ENCODE measurements at regions not wholly inside any gene's neighbourhood (a gene's known extent, or its start where the extent isn't known, plus 50 kb on each side); places are given as distances from the start of the nearest gene placed in this dataset.
"Not testable (repeated sequence)": the region's sequence is repeated elsewhere in the genome, so short reads cannot be mapped to it uniquely, and the experiment has no call there.

GRCh38 chr1:18578271-18578670 is 52.4 kb upstream of the PAX7 start:
- Histone ChIP-seq H3K4me3 (no peak overlapping the region), H3K36me3 (no peaks in the 10 kb centered on the region), H3K9me3 (no peaks in the 10 kb centered on the region), H3K27ac (no peak overlapping the region), H3K27me3 (peaks cover 7% of the 10 kb centered on the region), H3K4me1 (no peaks in the 10 kb centered on the region)
- no peak for ATAC-seq
- no peak for TF ChIP-seq CTCF (IDR thresholded peaks at IDR 0.05)
- no peak for DNase-seq
- intact Hi-C loops (cut with DNase I) = no loop called here

- H3K4me3 ChIP-seq; ATAC-seq; intact Hi-C loops (cut with DNase I); H3K27ac ChIP-seq; H3K9me3 ChIP-seq; H3K36me3 ChIP-seq; H3K4me1 ChIP-seq; H3K27me3 ChIP-seq; DNase-seq: not testable (repeated sequence)
Observed at GRCh38 chr1:18579267-18579666, 51.4 kb upstream of the PAX7 start.

GRCh38 chr1:18580047-18580446 is 50.6 kb upstream of the PAX7 start:
- no peak for TF ChIP-seq CTCF (IDR thresholded peaks at IDR 0.05)
- no peaks in the 10 kb centered on the region for H3K36me3 ChIP-seq
- peaks cover 4% of the 10 kb centered on the region for H3K4me1 ChIP-seq
- peaks cover 5% of the 10 kb centered on the region for H3K27me3 ChIP-seq
- no peak overlapping the region for H3K27ac ChIP-seq
- H3K4me3 ChIP-seq = no peak overlapping the region
- no peak for DNase-seq
- intact Hi-C loops (cut with DNase I) = no loop called here
- no peak for ATAC-seq
- no peaks in the 10 kb centered on the region for H3K9me3 ChIP-seq

GRCh38 chr1:18580691-18581419 is 49.8 kb upstream of the PAX7 start:
- no peaks in the 10 kb centered on the region for H3K27me3 ChIP-seq
- no peaks in the 10 kb centered on the region for H3K9me3 ChIP-seq
- ATAC-seq (no peak), DNase-seq (no peak)
- no peak for TF ChIP-seq CTCF (IDR thresholded peaks at IDR 0.05)
- H3K36me3 ChIP-seq = no peaks in the 10 kb centered on the region
- H3K4me3 ChIP-seq = no peak overlapping the region
- no peak overlapping the region for H3K27ac ChIP-seq
- intact Hi-C loops (cut with DNase I) = no loop called here
- peaks cover 4% of the 10 kb centered on the region for H3K4me1 ChIP-seq
